WTC11 (cell line): ENCODE measurements at regions not wholly inside any gene's neighbourhood (a gene's known extent, or its start where the extent isn't known, plus 50 kb on each side); places are given as distances from the start of the nearest gene placed in this dataset.

Experiments
- ATAC-seq: fragments of 200-7000 bp; cut with Tn5 transposase; 2 replicates; pipeline ENCODE4 v1.10.0; 2021; ENCODE audit warnings: mild to moderate bottlenecking, moderate library complexity
- CTCF ChIA-PET: fragments of 300-600 bp; sonication (Branson Sonifier 250); formaldehyde crosslinking; loops from one replicate; lab custom pipeline; 2021; ENCODE audit warnings: antibody characterized with exemption; lab: Charles Lee
- POLR2A ChIA-PET: fragments of 350-600 bp; sonication (Branson Sonifier 250); formaldehyde crosslinking; loops from one replicate; lab custom pipeline; 2021; ENCODE audit warnings: antibody characterized with exemption; lab: Charles Lee
- DNase-seq: peaks from one replicate; pipeline ENCODE4 v3.0.0; 2021; ENCODE audit warnings: low spot score
- H3K27ac Mint-ChIP-seq: 2 replicates; pipeline ENCODE4 v1.8.0; 2021; ENCODE audit warnings: mixed read lengths
- H3K27me3 Mint-ChIP-seq: 2 replicates; pipeline ENCODE4 v1.8.0; 2021; ENCODE audit warnings: low read depth, mild to moderate bottlenecking, moderate library complexity, mixed read lengths
- H3K36me3 Mint-ChIP-seq: 2 replicates; pipeline ENCODE4 v1.8.0; 2021; ENCODE audit warnings: mixed read lengths
- H3K4me1 Mint-ChIP-seq: 2 replicates; pipeline ENCODE4 v1.8.0; 2022; ENCODE audit warnings: mixed read lengths
- H3K4me3 Mint-ChIP-seq: 2 replicates; pipeline ENCODE4 v1.8.0; 2021; ENCODE audit warnings: mild to moderate bottlenecking, moderate library complexity, mixed read lengths
- H3K9me3 Mint-ChIP-seq: 2 replicates; pipeline ENCODE4 v1.8.0; 2021; ENCODE audit warnings: mixed read lengths
- ARID4B ChIP-seq: sonication (generic); formaldehyde crosslinking; IDR thresholded peaks from 2 replicates; pipeline ENCODE4 v1.8.0; 2023; ENCODE audit warnings: missing genetic modification reagents, mild to moderate bottlenecking, borderline replicate concordance
- ATF1 ChIP-seq: sonication (generic); formaldehyde crosslinking; IDR thresholded peaks from 2 replicates; pipeline ENCODE4 v1.8.1; 2023; ENCODE audit warnings: mild to moderate bottlenecking, moderate library complexity, missing genetic modification reagents
- CBFB ChIP-seq: sonication (generic); formaldehyde crosslinking; IDR thresholded peaks from 2 replicates; pipeline ENCODE4 v1.8.1; 2022; ENCODE audit warnings: mild to moderate bottlenecking, low read depth, missing genetic modification reagents
- EMX1 ChIP-seq: fragments of 250-450 bp; sonication (Bioruptor Pico); IDR thresholded peaks from 2 replicates; pipeline ENCODE4 v1.8.0; 2021; ENCODE audit warnings: mild to moderate bottlenecking
- FOXK1 ChIP-seq: sonication (generic); formaldehyde crosslinking; IDR thresholded peaks from 2 replicates; pipeline ENCODE4 v1.8.0; 2022; ENCODE audit warnings: mild to moderate bottlenecking, moderate library complexity, missing genetic modification reagents
- FOXP1 ChIP-seq: sonication (generic); formaldehyde crosslinking; IDR thresholded peaks from 2 replicates; pipeline ENCODE4 v1.8.0; 2022; ENCODE audit warnings: missing genetic modification reagents, mild to moderate bottlenecking, moderate library complexity, borderline replicate concordance
- FOXP4 ChIP-seq: sonication (generic); formaldehyde crosslinking; IDR thresholded peaks from 2 replicates; pipeline ENCODE4 v1.8.0; 2022; ENCODE audit warnings: mild to moderate bottlenecking, missing genetic modification reagents
- HMGXB4 ChIP-seq: sonication (generic); formaldehyde crosslinking; IDR thresholded peaks from 2 replicates; pipeline ENCODE4 v1.8.1; 2023; ENCODE audit warnings: mild to moderate bottlenecking, moderate library complexity, missing genetic modification reagents
- JAZF1 ChIP-seq: fragments of 250-450 bp; sonication (Bioruptor Pico); IDR thresholded peaks from 2 replicates; pipeline ENCODE4 v1.9.0; 2021; ENCODE audit warnings: moderate library complexity, mild to moderate bottlenecking, inconsistent platforms
- MAX ChIP-seq: sonication (generic); formaldehyde crosslinking; IDR thresholded peaks from 2 replicates; pipeline ENCODE4 v1.8.0; 2022; ENCODE audit warnings: mild to moderate bottlenecking, missing genetic modification reagents
- MLX ChIP-seq: sonication (generic); formaldehyde crosslinking; IDR thresholded peaks from 2 replicates; pipeline ENCODE4 v1.8.1; 2023; ENCODE audit warnings: mild to moderate bottlenecking, missing genetic modification reagents, moderate library complexity
- NFATC4 ChIP-seq: fragments of 250-450 bp; sonication (Bioruptor Pico); IDR thresholded peaks from 2 replicates; pipeline ENCODE4 v1.9.0; 2021; ENCODE audit warnings: mild to moderate bottlenecking
- NR3C1 ChIP-seq: sonication (generic); formaldehyde crosslinking; conservative IDR thresholded peaks from 2 replicates; pipeline ENCODE4 v1.8.1; 2023; ENCODE audit warnings: low read depth, mild to moderate bottlenecking, missing genetic modification reagents
- OVOL2 ChIP-seq: fragments of 250-450 bp; sonication (Bioruptor Pico); IDR thresholded peaks from 2 replicates; pipeline ENCODE4 v1.9.0; 2021; ENCODE audit warnings: mild to moderate bottlenecking, borderline replicate concordance
- SMAD4 ChIP-seq: sonication (generic); formaldehyde crosslinking; IDR thresholded peaks from 2 replicates; pipeline ENCODE4 v1.8.0; 2022; ENCODE audit warnings: mild to moderate bottlenecking, missing genetic modification reagents
- SP1 ChIP-seq: sonication (generic); formaldehyde crosslinking; conservative IDR thresholded peaks from 2 replicates; pipeline ENCODE4 v1.8.1; 2022; ENCODE audit warnings: missing genetic modification reagents
- ZBTB21 ChIP-seq: sonication (generic); formaldehyde crosslinking; IDR thresholded peaks from 2 replicates; pipeline ENCODE4 v1.8.1; 2023; ENCODE audit warnings: mild to moderate bottlenecking, missing genetic modification reagents, borderline replicate concordance
- ZMAT4 ChIP-seq: fragments of 250-450 bp; sonication (Bioruptor Pico); IDR thresholded peaks from 2 replicates; pipeline ENCODE4 v1.9.0; 2021; ENCODE audit warnings: mild to moderate bottlenecking
- ZNF512 ChIP-seq: sonication (generic); formaldehyde crosslinking; IDR thresholded peaks from 2 replicates; pipeline ENCODE4 v1.8.1; 2022; ENCODE audit warnings: missing genetic modification reagents, borderline replicate concordance
- ZNF532 ChIP-seq: fragments of 250-450 bp; sonication (Bioruptor Pico); IDR thresholded peaks from 2 replicates; pipeline ENCODE4 v1.9.0; 2021; ENCODE audit warnings: mild to moderate bottlenecking, borderline replicate concordance

- Mint-ChIP-seq H3K27me3 (no peaks in the 10 kb centered on the region), H3K4me3 (no peak overlapping the region)
- no peak for ATAC-seq
- DNase-seq: no peak
- TF ChIP-seq ZNF532 (CRISPR knock-in tag) (no peak), SP1 (CRISPR knock-in tag) (no peak), ATF1 (CRISPR knock-in tag) (no peak), FOXP1 (CRISPR knock-in tag) (no peak), ZNF512 (CRISPR knock-in tag) (no peak), CBFB (CRISPR knock-in tag) (no peak), ZBTB21 (CRISPR knock-in tag) (no peak), FOXP4 (no peak), SMAD4 (CRISPR knock-in tag) (no peak), MLX (CRISPR knock-in tag) (no peak), HMGXB4 (no peak), FOXK1 (CRISPR knock-in tag) (no peak), ZMAT4 (CRISPR knock-in tag) (no peak), JAZF1 (CRISPR knock-in tag) (no peak), ARID4B (CRISPR knock-in tag) (no peak), NFATC4 (no peak), EMX1 (CRISPR knock-in tag) (no peak), OVOL2 (no peak), MAX (CRISPR knock-in tag) (no peak), NR3C1 (CRISPR knock-in tag) (no peak)
- TF ChIP-seq, all 79 proteins: peak for 0
- Mint-ChIP-seq H3K27ac (no peak overlapping the region), H3K4me1 (peaks cover 6% of the 10 kb centered on the region), H3K9me3 (peaks cover 16% of the 10 kb centered on the region), H3K36me3 (peaks cover 8% of the 10 kb centered on the region)
- ChIA-PET CTCF (no interaction called here), POLR2A (no interaction called here)
Measured at GRCh38 chr6:167551628-167552257, 226.9 kb downstream of the TTLL2 start.
